GM23338 (cell line): ENCODE measurements at regions not wholly inside any gene's neighbourhood (a gene's known extent, or its start where the extent isn't known, plus 50 kb on each side); places are given as distances from the start of the nearest gene placed in this dataset.
"Not testable (repeated sequence)": the region's sequence is repeated elsewhere in the genome, so short reads cannot be mapped to it uniquely, and the experiment has no call there.

Experiments
- CREB1 ChIP-seq: fragments of 250-450 bp; sonication (Bioruptor Pico); IDR thresholded peaks from 2 replicates; pipeline ENCODE4 v1.5.0; 2020; ENCODE audit warnings: low read depth, mild to moderate bottlenecking, moderate library complexity
- EZH2 ChIP-seq: fragments of 200-600 bp; sonication (generic); IDR thresholded peaks from one replicate; pipeline ENCODE4 v1.8.0; 2017; ENCODE audit warnings: antibody characterized with exemption, mild to moderate bottlenecking, low read depth; ENCODE audit not compliant: unreplicated experiment
- EZH2phosphoT487 ChIP-seq: fragments of 200-600 bp; sonication (generic); IDR thresholded peaks from one replicate; pipeline ENCODE4 v1.8.1; 2018; ENCODE audit warnings: antibody characterized with exemption; ENCODE audit not compliant: unreplicated experiment
- JUNB ChIP-seq: IDR thresholded peaks from one replicate; pipeline ENCODE4 v1.6.1; 2016; ENCODE audit warnings: antibody characterized with exemption; ENCODE audit not compliant: unreplicated experiment
- POLR2AphosphoS5 ChIP-seq: IDR thresholded peaks from 2 replicates; pipeline ENCODE4 v1.6.1; 2016; ENCODE audit warnings: antibody characterized with exemption, low read depth
- STAT1 ChIP-seq: IDR thresholded peaks from one replicate; pipeline ENCODE4 v1.6.1; 2016; ENCODE audit warnings: antibody characterized with exemption; ENCODE audit not compliant: unreplicated experiment
- ZNF114 ChIP-seq: fragments of 250-450 bp; sonication (Bioruptor Pico); IDR thresholded peaks from 2 replicates; pipeline ENCODE4 v1.5.0; 2020; ENCODE audit warnings: mild to moderate bottlenecking, moderate library complexity
- TF ChIP-seq, protein P1 (sequence below): IDR thresholded peaks from one replicate; pipeline ENCODE4 v1.6.1; 2018; ENCODE audit warnings: antibody characterized with exemption; ENCODE audit not compliant: unreplicated experiment
- TF ChIP-seq, protein P2 (sequence below), 2 experiments: fragments of 200-600 bp in 1 of 2; sonication (generic) in 1 of 2; conservative IDR thresholded peaks; 2 replicates each; pipeline versions ENCODE4 v1.5.1 to v1.6.1; 2016 to 2017; ENCODE audit warnings: antibody characterized with exemption in 2 of 2, low read depth in 2 of 2, mild to moderate bottlenecking in 2 of 2, moderate library complexity in 1 of 2
- TF ChIP-seq, protein P3 (sequence below): fragments of 250-450 bp; sonication (Bioruptor Pico); IDR thresholded peaks from 2 replicates; pipeline ENCODE4 v1.5.0; 2020; ENCODE audit warnings: mild to moderate bottlenecking, moderate library complexity

DNA sequence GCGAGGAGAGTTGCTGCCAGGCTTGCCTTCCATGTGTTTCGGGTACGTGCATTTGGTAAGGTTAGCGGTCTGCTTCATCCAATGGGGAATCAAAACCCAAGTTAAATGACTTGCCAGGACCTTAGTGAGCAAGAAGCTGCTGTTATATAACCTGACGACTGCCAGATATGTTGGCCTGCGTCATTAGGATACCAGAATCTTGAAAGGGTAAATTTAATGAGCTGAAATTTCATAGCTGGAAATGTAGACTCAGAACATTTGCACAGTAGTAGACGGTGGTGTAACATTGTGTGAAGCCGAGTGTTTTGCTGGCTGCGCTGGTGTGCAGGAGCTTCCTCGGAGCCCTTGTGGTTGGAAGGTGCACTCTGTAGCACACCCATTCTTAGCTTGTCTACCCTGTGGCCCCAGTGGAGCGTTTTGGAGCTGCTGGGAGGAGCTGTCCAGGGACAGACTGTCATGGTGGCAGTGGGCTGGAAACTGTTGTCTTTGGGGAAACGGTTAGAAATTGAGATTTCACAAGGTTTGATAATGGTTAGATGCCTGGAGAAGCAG lies 66.3 kb upstream of the CRYM start:
- TF ChIP-seq, protein P1, sequence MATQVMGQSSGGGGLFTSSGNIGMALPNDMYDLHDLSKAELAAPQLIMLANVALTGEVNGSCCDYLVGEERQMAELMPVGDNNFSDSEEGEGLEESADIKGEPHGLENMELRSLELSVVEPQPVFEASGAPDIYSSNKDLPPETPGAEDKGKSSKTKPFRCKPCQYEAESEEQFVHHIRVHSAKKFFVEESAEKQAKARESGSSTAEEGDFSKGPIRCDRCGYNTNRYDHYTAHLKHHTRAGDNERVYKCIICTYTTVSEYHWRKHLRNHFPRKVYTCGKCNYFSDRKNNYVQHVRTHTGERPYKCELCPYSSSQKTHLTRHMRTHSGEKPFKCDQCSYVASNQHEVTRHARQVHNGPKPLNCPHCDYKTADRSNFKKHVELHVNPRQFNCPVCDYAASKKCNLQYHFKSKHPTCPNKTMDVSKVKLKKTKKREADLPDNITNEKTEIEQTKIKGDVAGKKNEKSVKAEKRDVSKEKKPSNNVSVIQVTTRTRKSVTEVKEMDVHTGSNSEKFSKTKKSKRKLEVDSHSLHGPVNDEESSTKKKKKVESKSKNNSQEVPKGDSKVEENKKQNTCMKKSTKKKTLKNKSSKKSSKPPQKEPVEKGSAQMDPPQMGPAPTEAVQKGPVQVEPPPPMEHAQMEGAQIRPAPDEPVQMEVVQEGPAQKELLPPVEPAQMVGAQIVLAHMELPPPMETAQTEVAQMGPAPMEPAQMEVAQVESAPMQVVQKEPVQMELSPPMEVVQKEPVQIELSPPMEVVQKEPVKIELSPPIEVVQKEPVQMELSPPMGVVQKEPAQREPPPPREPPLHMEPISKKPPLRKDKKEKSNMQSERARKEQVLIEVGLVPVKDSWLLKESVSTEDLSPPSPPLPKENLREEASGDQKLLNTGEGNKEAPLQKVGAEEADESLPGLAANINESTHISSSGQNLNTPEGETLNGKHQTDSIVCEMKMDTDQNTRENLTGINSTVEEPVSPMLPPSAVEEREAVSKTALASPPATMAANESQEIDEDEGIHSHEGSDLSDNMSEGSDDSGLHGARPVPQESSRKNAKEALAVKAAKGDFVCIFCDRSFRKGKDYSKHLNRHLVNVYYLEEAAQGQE: not testable (repeated sequence)
- TF ChIP-seq, protein P2, sequence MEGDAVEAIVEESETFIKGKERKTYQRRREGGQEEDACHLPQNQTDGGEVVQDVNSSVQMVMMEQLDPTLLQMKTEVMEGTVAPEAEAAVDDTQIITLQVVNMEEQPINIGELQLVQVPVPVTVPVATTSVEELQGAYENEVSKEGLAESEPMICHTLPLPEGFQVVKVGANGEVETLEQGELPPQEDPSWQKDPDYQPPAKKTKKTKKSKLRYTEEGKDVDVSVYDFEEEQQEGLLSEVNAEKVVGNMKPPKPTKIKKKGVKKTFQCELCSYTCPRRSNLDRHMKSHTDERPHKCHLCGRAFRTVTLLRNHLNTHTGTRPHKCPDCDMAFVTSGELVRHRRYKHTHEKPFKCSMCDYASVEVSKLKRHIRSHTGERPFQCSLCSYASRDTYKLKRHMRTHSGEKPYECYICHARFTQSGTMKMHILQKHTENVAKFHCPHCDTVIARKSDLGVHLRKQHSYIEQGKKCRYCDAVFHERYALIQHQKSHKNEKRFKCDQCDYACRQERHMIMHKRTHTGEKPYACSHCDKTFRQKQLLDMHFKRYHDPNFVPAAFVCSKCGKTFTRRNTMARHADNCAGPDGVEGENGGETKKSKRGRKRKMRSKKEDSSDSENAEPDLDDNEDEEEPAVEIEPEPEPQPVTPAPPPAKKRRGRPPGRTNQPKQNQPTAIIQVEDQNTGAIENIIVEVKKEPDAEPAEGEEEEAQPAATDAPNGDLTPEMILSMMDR (conservative IDR thresholded peaks at IDR 0.05; ENCODE audit: low read depth in 2 of 2): not testable (repeated sequence)
- TF ChIP-seq EZH2; JUNB; POLR2AphosphoS5; ZNF114 (CRISPR knock-in tag); EZH2phosphoT487; STAT1; CREB1 (CRISPR knock-in tag): not testable (repeated sequence)
- TF ChIP-seq, protein P3, sequence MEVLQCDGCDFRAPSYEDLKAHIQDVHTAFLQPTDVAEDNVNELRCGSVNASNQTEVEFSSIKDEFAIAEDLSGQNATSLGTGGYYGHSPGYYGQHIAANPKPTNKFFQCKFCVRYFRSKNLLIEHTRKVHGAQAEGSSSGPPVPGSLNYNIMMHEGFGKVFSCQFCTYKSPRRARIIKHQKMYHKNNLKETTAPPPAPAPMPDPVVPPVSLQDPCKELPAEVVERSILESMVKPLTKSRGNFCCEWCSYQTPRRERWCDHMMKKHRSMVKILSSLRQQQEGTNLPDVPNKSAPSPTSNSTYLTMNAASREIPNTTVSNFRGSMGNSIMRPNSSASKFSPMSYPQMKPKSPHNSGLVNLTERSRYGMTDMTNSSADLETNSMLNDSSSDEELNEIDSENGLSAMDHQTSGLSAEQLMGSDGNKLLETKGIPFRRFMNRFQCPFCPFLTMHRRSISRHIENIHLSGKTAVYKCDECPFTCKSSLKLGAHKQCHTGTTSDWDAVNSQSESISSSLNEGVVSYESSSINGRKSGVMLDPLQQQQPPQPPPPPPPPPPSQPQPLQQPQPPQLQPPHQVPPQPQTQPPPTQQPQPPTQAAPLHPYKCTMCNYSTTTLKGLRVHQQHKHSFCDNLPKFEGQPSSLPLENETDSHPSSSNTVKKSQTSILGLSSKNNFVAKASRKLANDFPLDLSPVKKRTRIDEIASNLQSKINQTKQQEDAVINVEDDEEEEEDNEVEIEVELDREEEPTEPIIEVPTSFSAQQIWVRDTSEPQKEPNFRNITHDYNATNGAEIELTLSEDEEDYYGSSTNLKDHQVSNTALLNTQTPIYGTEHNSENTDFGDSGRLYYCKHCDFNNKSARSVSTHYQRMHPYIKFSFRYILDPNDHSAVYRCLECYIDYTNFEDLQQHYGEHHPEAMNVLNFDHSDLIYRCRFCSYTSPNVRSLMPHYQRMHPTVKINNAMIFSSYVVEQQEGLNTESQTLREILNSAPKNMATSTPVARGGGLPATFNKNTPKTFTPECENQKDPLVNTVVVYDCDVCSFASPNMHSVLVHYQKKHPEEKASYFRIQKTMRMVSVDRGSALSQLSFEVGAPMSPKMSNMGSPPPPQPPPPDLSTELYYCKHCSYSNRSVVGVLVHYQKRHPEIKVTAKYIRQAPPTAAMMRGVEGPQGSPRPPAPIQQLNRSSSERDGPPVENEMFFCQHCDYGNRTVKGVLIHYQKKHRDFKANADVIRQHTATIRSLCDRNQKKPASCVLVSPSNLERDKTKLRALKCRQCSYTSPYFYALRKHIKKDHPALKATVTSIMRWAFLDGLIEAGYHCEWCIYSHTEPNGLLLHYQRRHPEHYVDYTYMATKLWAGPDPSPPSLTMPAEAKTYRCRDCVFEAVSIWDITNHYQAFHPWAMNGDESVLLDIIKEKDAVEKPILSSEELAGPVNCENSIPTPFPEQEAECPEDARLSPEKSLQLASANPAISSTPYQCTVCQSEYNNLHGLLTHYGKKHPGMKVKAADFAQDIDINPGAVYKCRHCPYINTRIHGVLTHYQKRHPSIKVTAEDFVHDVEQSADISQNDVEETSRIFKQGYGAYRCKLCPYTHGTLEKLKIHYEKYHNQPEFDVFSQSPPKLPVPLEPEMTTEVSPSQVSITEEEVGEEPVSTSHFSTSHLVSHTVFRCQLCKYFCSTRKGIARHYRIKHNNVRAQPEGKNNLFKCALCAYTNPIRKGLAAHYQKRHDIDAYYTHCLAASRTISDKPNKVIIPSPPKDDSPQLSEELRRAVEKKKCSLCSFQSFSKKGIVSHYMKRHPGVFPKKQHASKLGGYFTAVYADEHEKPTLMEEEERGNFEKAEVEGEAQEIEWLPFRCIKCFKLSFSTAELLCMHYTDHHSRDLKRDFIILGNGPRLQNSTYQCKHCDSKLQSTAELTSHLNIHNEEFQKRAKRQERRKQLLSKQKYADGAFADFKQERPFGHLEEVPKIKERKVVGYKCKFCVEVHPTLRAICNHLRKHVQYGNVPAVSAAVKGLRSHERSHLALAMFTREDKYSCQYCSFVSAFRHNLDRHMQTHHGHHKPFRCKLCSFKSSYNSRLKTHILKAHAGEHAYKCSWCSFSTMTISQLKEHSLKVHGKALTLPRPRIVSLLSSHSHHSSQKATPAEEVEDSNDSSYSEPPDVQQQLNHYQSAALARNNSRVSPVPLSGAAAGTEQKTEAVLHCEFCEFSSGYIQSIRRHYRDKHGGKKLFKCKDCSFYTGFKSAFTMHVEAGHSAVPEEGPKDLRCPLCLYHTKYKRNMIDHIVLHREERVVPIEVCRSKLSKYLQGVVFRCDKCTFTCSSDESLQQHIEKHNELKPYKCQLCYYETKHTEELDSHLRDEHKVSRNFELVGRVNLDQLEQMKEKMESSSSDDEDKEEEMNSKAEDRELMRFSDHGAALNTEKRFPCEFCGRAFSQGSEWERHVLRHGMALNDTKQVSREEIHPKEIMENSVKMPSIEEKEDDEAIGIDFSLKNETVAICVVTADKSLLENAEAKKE (CRISPR knock-in tag): not testable (repeated sequence)
